Astrocyte (in vitro differentiated cells and primary cell): ENCODE measurements at regions not wholly inside any gene's neighbourhood (a gene's known extent, or its start where the extent isn't known, plus 50 kb on each side); places are given as distances from the start of the nearest gene placed in this dataset.
A peak's percentile ranks its signal among the peaks of the same experiment; 100 is the strongest.

Experiments
- DNase-seq: peaks from one replicate; pipeline ENCODE4 v3.0.0-alpha.2; 2010; ENCODE audit warnings: low read depth
- FAIRE-seq: peaks from 2 replicates; lab custom pipeline; 2011; peaks lifted over from hg19 to GRCh38; lab: Jason Lieb, UNC
- H2AFZ ChIP-seq: 2 replicates; pipeline ENCODE4 v1.6.0; 2012; ENCODE audit warnings: low read depth, low read length, inconsistent platforms
- H3K27ac ChIP-seq: 2 replicates; pipeline ENCODE4 v1.5.1; 2011; ENCODE audit warnings: low read depth, low read length, inconsistent platforms
- H3K27me3 ChIP-seq: 2 replicates; pipeline ENCODE4 v1.6.0; 2011; ENCODE audit warnings: low read length, inconsistent platforms; ENCODE audit not compliant: insufficient read depth
- H3K36me3 ChIP-seq: 2 replicates; pipeline ENCODE4 v1.5.1; 2011; ENCODE audit warnings: low read length, inconsistent platforms; ENCODE audit not compliant: insufficient read depth
- H3K4me1 ChIP-seq: 2 replicates; pipeline ENCODE4 v1.5.1; 2011; ENCODE audit warnings: low read length, inconsistent platforms; ENCODE audit not compliant: insufficient read depth
- H3K4me2 ChIP-seq: 2 replicates; pipeline ENCODE4 v1.6.0; 2012; ENCODE audit warnings: low read length, inconsistent platforms
- H3K4me3 ChIP-seq: 2 replicates; pipeline ENCODE4 v1.5.1; 2011; ENCODE audit warnings: low read depth, mild to moderate bottlenecking, low read length, inconsistent platforms; ENCODE audit not compliant: insufficient read depth
- H3K79me2 ChIP-seq: 2 replicates; pipeline ENCODE4 v1.6.0; 2012; ENCODE audit warnings: mild to moderate bottlenecking, low read length, inconsistent platforms; ENCODE audit not compliant: insufficient read depth
- H3K9ac ChIP-seq: 2 replicates; pipeline ENCODE4 v1.6.0; 2012; ENCODE audit warnings: mild to moderate bottlenecking, low read length, inconsistent platforms
- H3K9me3 ChIP-seq: 2 replicates; pipeline ENCODE4 v1.5.1; 2012; ENCODE audit warnings: low read depth, mild to moderate bottlenecking, low read length, inconsistent platforms; ENCODE audit not compliant: insufficient read depth
- H4K20me1 ChIP-seq: 2 replicates; pipeline ENCODE4 v1.6.0; 2012; ENCODE audit warnings: low read length, inconsistent platforms; ENCODE audit not compliant: insufficient read depth
- H3K27ac Mint-ChIP-seq: one replicate; pipeline ENCODE4 v1.8.0; 2021; ENCODE audit warnings: mild to moderate bottlenecking, mixed read lengths; ENCODE audit not compliant: unreplicated experiment
- H3K27me3 Mint-ChIP-seq: one replicate; pipeline ENCODE4 v1.8.0; 2021; ENCODE audit warnings: low read depth, mixed read lengths; ENCODE audit not compliant: unreplicated experiment
- H3K36me3 Mint-ChIP-seq: one replicate; pipeline ENCODE4 v1.8.0; 2021; ENCODE audit warnings: low read depth, mixed read lengths; ENCODE audit not compliant: unreplicated experiment
- H3K4me1 Mint-ChIP-seq: one replicate; pipeline ENCODE4 v1.8.0; 2021; ENCODE audit warnings: low read depth, mixed read lengths; ENCODE audit not compliant: unreplicated experiment
- H3K4me3 Mint-ChIP-seq: one replicate; pipeline ENCODE4 v1.8.0; 2021; ENCODE audit warnings: mild to moderate bottlenecking, moderate library complexity, mixed read lengths; ENCODE audit not compliant: unreplicated experiment
- H3K9me3 Mint-ChIP-seq: one replicate; pipeline ENCODE4 v1.8.0; 2021; ENCODE audit warnings: mild to moderate bottlenecking, mixed read lengths; ENCODE audit not compliant: unreplicated experiment
- EZH2 ChIP-seq: IDR thresholded peaks from 2 replicates; pipeline ENCODE4 v1.6.1; 2012; ENCODE audit warnings: mild to moderate bottlenecking, low read length, inconsistent platforms; ENCODE audit not compliant: insufficient read depth
- TF ChIP-seq, protein P1 (sequence below): IDR thresholded peaks from 2 replicates; pipeline ENCODE4 v1.5.1; 2011; ENCODE audit warnings: low read depth, mild to moderate bottlenecking, inconsistent platforms, low read length, moderate library complexity; ENCODE audit not compliant: insufficient read depth

GRCh38 chr2:58764338-58765104 is 523.4 kb upstream of the FANCL start:
- Histone ChIP-seq H3K4me3 (no peak overlapping the region), H4K20me1 (no peaks in the 10 kb centered on the region), H3K4me2 (no peak overlapping the region), H3K27ac (no peak overlapping the region), H3K4me1 (no peaks in the 10 kb centered on the region), H3K9me3 (no peaks in the 10 kb centered on the region), H2AFZ (no peak overlapping the region), H3K27me3 (peaks cover 12% of the 10 kb centered on the region), H3K36me3 (no peaks in the 10 kb centered on the region), H3K79me2 (no peaks in the 10 kb centered on the region), H3K9ac (no peak overlapping the region)
- H3K4me1 Mint-ChIP-seq = peaks cover 10% of the 10 kb centered on the region
- H3K36me3 Mint-ChIP-seq = no peaks in the 10 kb centered on the region
- H3K4me3 Mint-ChIP-seq = no peak overlapping the region
- no peak for FAIRE-seq
- H3K9me3 Mint-ChIP-seq = no peaks in the 10 kb centered on the region
- DNase-seq = no peak
- no peak for TF ChIP-seq EZH2
- TF ChIP-seq, protein P1, sequence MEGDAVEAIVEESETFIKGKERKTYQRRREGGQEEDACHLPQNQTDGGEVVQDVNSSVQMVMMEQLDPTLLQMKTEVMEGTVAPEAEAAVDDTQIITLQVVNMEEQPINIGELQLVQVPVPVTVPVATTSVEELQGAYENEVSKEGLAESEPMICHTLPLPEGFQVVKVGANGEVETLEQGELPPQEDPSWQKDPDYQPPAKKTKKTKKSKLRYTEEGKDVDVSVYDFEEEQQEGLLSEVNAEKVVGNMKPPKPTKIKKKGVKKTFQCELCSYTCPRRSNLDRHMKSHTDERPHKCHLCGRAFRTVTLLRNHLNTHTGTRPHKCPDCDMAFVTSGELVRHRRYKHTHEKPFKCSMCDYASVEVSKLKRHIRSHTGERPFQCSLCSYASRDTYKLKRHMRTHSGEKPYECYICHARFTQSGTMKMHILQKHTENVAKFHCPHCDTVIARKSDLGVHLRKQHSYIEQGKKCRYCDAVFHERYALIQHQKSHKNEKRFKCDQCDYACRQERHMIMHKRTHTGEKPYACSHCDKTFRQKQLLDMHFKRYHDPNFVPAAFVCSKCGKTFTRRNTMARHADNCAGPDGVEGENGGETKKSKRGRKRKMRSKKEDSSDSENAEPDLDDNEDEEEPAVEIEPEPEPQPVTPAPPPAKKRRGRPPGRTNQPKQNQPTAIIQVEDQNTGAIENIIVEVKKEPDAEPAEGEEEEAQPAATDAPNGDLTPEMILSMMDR = no peak
- peaks cover 4% of the 10 kb centered on the region for H3K27me3 Mint-ChIP-seq
- H3K27ac Mint-ChIP-seq = no peak overlapping the region

GRCh38 chr2:58762176-58762781 is 521.2 kb upstream of the FANCL start:
- Histone ChIP-seq H3K9me3 (no peaks in the 10 kb centered on the region), H3K36me3 (no peaks in the 10 kb centered on the region), H3K4me2 (no peak overlapping the region), H3K9ac (no peak overlapping the region), H3K27me3 (peaks cover 9% of the 10 kb centered on the region), H4K20me1 (no peaks in the 10 kb centered on the region), H3K27ac (no peak overlapping the region), H3K79me2 (no peaks in the 10 kb centered on the region), H3K4me1 (no peaks in the 10 kb centered on the region), H3K4me3 (no peak overlapping the region), H2AFZ (no peak overlapping the region)
- Mint-ChIP-seq H3K36me3 (no peaks in the 10 kb centered on the region), H3K9me3 (no peaks in the 10 kb centered on the region), H3K27ac (peak overlapping the region; percentile 29), H3K27me3 (peaks cover 5% of the 10 kb centered on the region), H3K4me3 (no peak overlapping the region), H3K4me1 (peaks cover 10% of the 10 kb centered on the region)
- TF ChIP-seq EZH2 = no peak
- TF ChIP-seq, protein P1 = peak; percentile 76
- peak; percentile 49 for DNase-seq
- peak; percentile 67 for FAIRE-seq

DNA sequence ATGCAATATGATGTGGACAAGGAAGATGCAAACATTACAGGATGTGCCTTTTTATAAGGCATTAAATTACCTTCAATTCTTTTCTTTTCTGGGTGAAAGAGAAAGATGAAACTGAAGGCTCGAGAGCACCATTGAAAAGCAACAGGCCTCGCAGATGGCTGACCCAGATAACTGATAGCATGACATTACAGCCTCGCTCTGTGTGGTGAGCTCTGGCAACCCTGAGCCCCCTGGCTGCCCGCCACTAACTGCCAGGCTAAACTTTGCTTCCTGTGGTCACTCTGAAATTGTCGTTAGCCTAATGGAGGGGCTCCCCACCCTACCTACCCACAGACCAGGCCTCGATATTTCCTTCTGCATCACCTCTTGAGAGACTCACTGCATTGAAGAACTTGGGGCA is 516.8 kb upstream of the FANCL start:
- no peak for TF ChIP-seq EZH2
- TF ChIP-seq, protein P1 = no peak
- no peak for DNase-seq
- Histone ChIP-seq H3K4me1 (no peaks in the 10 kb centered on the region), H2AFZ (no peak overlapping the region), H3K4me3 (no peak overlapping the region), H3K9ac (no peak overlapping the region), H3K4me2 (no peak overlapping the region), H3K36me3 (no peaks in the 10 kb centered on the region), H3K79me2 (no peaks in the 10 kb centered on the region), H3K27ac (no peak overlapping the region), H4K20me1 (no peaks in the 10 kb centered on the region), H3K27me3 (peaks cover 9% of the 10 kb centered on the region), H3K9me3 (no peaks in the 10 kb centered on the region)
- Mint-ChIP-seq H3K27me3 (peaks cover 6% of the 10 kb centered on the region), H3K4me3 (no peak overlapping the region), H3K9me3 (peaks cover 3% of the 10 kb centered on the region), H3K36me3 (no peaks in the 10 kb centered on the region), H3K4me1 (peaks cover 10% of the 10 kb centered on the region), H3K27ac (no peak overlapping the region)
- no peak for FAIRE-seq
